Retina (tissue), 1 donor: ENCODE measurements at regions not wholly inside any gene's neighbourhood (a gene's known extent, or its start where the extent isn't known, plus 50 kb on each side); places are given as distances from the start of the nearest gene placed in this dataset.
A peak's percentile ranks its signal among the peaks of the same experiment; 100 is the strongest.

Experiments
- DNase-seq: peaks from one replicate; pipeline ENCODE4 v3.0.0-alpha.2; 2016

DNA sequence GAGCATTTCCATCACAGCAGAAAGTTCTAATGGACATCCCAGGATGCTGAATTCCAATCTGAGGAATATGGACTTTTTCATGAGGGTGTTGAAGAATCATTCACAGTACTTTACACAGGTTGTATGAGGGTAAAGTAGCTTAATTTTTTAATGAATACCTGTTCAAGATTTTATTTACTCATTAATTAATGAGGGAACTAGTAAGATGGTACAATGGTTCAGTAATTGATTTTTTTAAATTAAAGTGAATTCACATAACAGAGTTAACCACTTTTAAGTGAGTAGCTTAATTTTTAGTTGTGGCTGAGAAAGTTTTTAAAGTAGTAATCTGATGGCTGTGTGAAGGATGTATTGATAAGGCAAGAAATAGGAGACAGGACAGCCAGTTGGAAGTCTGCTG, 266.5 kb downstream of the GFRA1 start:
- DNase-seq, result no peak

DNA sequence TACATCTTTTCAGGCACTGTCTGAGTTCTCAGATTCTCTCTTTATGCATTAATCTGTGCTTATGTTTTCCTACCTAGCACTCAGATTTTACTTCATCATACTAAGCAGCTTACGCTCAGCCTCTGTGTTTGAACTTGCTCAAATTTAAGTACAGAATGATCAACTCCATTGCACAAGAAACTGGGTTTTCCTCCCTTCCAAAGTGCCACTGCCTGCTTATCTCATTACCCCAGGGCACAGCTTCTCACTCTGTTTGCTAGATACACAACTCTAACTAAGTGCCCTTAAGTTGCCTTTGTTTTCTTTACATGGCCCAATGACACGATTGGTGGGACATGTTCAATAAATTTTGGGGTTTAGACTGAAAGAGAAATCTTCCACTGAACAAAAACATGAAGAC, 267.7 kb downstream of the GFRA1 start:
- DNase-seq, result no peak

DNA sequence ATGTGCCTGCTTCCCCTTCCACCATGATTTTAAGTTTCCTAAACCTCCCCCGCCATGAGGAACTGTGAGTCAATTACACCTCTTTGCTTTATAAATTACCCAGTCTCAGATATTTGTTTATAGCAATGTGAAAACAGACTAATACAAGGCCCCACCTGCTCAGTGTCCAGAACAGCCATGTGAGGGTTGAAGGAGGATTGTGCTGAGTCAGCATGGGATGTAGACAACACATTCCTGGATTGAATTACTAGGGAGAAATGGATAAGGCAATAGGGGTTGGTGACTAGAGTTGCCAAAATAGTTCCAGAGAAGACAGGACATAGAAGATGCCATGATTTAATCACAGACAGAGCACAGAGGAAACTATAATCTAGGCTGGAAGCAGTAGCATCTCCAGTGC, 270.3 kb downstream of the GFRA1 start:
- DNase-seq, result no peak

DNA sequence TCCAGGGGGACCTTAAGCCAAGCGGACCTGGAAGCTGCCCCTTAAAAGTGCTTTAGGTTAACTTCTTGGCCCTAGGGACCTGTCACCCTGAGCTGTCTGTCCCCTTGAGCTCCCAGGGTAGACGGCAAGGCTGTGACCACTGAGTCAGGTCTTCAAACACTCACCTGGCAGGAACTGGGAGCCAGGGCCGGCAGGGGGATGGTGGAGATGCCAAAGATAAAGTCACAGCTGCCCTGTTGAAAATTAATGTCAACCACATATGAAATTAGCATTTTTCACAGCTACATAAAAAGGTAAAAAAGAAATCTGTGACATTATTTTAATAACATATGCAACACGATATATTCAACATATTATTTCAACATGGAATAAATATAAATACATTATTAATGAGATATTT, 271.0 kb downstream of the GFRA1 start:
- DNase-seq, result no peak

DNA sequence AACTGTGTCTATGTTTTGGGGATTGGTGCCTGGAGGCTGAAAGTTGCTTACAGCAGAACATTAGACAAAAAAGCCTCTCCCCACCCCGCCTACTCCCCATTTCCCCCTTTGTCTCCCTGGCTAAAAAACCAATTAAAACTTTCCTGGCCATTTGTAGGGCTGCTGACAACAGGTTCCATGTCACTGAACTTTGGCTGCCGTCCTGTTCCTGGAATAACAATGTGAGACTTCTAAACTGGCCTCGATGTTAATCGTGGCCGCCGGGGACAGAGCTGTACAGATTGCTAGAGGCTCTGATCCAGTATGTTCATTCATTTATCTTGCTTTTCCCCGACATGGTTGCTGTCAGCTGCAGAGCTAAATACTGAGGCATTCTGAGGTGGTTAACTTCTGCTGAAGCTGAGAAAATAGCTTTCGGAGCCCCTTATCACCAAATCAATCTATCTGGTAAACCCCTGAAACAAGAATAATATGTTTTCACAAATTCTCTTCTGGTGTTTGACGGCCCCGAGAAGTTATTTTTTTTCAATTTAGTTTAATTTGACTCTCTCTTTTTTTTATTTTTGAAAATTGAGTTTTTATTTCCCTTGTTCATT, 271.6 kb downstream of the GFRA1 start:
- peak; percentile 39 for DNase-seq

DNA sequence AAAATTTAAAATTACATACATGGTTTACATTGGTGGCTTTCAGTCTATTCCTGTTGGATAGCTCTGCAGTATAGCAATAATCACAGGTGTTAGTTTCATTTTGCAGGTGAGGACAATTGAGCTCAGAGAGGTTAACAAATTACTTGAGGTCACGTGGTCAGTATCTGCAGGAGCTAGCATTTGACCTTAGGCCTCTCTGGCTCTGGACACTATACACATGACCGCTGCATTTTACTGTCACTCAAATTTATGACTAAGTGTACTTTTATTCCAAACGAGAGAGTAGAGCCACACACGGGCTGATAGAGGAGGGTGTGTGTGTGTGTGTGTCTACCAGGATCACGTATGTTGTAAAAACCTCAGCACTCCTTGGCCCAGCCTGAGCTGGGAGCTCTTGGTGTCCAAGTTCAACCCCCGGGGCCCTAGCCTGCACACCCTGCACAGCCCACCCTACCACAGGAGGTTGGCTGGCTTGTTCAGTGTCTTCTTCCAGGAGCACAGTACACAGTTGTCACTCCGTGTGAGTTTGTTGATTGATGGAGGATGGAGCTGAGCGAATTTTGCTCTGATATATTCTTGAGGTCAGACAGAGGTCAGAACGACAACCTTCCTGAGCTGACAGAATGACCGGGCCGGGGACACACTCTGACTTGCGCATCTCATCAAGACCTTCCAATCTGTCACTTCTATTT, 272.7 kb downstream of the GFRA1 start:
- no peak for DNase-seq
